NCI-H524 (cell line): ENCODE measurements at regions not wholly inside any gene's neighbourhood (a gene's known extent, or its start where the extent isn't known, plus 50 kb on each side); places are given as distances from the start of the nearest gene placed in this dataset.
A peak's percentile ranks its signal among the peaks of the same experiment; 100 is the strongest.
"Not testable (repeated sequence)": the region's sequence is repeated elsewhere in the genome, so short reads cannot be mapped to it uniquely, and the experiment has no call there.

Experiments
- DNase-seq, 2 experiments: peaks; one replicate each; lab custom pipeline; 2025; lab: John Stamatoyannopoulos, UW

DNA sequence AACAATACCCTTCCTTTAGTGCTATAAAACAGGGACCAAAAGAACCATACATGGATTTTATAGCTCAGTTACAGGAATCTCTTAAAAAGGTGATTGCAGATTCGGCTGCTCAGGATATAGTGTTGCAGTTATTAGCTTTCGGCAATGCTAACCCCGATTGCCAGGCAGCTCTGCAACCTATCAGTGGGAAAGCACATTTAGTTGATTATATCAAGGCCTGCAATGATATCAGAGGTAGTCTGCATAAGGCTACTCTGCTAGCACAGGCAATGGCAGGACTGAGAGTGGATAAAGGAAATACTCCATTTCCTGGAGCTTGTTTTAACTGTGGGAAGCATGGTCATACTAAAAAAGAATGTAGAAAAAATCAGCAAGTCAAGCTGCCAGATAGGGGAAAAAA, 327.7 kb downstream of the REEP3 start:
- DNase-seq, result not testable (repeated sequence)

DNA sequence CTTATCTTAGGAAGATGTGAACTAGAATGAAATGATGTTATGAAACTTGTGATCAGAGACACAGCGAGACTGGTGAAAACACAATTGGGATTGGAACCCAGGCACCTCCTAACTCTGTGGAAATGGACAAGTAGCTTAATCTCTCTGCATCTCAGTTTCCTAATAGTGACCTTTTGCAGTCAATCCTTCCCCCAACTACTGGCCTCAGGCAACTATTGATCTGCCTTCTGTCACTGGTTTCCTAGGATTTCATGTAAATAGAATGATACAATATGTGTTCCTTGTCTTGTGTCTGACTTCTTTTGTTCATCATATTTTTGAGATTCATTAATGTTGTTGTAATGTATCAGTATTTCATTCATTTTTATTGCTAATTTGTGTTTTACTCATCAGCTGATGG, 341.7 kb downstream of the REEP3 start:
- no peak for DNase-seq

DNA sequence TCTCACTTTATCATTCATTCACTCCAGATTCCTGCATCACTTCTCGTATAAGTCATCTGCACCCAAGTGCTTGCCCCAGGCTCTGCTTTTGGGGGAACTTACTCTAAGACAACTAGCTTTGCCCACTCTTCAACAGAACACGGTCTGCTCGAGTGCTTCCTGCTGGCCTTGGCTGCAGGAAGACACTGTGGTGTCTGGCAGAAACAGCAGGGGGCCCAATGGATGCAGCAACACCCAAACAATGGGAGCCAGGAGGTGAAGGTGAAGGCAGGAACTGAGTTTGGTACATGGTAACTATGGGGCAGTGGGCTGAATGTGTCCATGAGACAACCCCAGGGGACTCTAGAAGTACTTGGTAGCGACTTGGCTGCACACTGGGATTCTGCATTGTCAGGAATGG, 344.0 kb downstream of the REEP3 start:
- no peak for DNase-seq

GRCh38 chr10:63866075-63866746, 345.0 kb downstream of the REEP3 start:
- peak; percentile 22 to 58 for DNase-seq

- DNase-seq, result peak in 1 of 2 experiments; percentile 33
Observed at GRCh38 chr10:63866747-63867140, 345.5 kb downstream of the REEP3 start.

DNA sequence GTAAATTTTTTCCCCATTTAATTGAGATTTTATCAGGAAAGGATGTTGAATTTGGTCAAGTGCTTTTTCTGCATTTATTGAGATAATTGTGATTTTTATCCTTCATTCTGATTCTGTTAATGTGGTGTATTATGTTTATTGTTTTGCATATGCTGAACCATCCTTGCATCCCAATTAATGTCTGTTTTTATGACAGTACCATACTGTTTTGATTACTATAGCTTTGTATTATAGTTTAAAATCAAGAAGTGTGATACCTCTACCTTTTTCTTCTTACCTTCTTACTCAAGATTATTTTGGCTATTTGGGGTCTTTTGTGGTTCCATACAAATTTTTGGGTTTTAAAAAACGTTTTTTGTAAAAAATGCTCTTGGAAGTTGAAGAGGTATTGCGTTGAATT, 357.2 kb downstream of the REEP3 start:
- no peak for DNase-seq

GRCh38 chr10:63883861-63884260, 362.7 kb downstream of the REEP3 start:
- no peak for DNase-seq

DNA sequence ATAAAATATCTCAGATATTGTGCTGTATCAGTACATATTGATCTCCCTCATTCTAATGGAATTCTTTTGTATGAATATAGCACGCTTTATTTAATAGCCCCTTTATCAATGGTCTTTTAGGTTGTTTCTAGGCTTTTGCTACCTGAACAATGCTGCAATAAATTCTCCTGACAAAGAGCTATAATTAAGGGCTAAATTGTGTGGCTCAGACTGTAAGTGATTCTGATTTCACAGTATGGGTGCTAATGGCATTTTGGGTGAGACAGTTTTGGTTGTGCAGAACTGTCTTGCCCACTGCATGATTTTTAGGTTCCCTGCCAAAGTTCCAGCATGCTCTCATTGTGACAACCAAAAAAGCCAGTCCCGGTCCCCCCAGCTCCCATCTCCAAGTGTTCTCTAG, 363.2 kb downstream of the REEP3 start:
- no peak for DNase-seq

DNA sequence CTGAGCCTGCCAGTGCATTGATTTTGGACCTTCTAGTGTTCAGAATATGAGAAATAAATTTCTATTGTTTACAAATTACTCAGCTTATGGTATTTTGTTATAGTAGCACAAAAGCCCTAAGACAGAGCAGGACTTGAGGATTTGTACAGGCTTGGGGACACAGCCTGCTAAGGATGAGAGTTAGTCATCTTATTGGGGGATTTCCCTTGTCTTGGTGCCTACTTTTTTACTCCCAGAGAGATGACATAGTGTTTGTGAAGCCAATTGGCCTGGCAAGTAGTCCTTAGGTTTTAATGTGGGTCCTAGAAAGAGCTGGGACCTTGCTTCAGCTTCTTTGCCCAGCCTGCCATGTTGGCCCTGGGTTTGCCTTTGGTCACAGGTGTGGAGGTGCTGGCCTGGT, 364.0 kb downstream of the REEP3 start:
- DNase-seq, result no peak

DNA sequence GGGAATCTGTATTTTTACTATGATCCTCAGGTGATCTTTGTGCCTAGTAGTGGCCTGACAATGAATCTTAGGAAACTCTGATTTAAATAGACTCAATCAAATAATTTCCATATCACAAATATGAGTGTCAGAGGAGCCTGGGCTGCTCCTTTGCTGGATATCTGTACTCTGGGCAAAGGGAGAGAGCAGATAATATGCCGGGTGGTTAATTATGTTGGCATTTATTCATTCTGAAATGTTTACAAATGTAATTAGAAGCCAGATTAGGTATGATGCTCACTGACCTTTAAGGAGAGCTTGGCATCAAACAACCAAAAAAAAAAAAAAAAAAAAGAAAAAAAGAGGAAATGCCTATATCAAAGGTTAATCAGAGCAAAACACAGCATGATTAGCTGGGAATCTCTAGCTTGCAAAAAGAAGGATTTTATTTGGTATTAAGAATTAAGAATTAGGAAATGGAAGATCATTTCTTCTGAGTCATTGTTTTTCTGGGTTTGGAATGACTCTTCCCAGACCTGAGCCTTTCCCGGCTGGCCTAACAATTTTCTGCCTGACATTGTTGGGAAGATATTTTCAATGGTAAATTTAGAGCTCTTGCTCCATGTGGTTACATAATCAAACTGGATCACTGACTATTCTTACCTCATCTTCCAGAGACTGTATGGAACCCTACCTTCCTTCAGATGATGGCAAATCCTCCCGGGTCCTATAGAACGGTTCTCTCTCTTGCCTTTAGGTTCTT, 365.3 kb downstream of the REEP3 start:
- no peak for DNase-seq

GRCh38 chr10:63887023-63887589, 365.9 kb downstream of the REEP3 start:
- DNase-seq, result no peak

DNA sequence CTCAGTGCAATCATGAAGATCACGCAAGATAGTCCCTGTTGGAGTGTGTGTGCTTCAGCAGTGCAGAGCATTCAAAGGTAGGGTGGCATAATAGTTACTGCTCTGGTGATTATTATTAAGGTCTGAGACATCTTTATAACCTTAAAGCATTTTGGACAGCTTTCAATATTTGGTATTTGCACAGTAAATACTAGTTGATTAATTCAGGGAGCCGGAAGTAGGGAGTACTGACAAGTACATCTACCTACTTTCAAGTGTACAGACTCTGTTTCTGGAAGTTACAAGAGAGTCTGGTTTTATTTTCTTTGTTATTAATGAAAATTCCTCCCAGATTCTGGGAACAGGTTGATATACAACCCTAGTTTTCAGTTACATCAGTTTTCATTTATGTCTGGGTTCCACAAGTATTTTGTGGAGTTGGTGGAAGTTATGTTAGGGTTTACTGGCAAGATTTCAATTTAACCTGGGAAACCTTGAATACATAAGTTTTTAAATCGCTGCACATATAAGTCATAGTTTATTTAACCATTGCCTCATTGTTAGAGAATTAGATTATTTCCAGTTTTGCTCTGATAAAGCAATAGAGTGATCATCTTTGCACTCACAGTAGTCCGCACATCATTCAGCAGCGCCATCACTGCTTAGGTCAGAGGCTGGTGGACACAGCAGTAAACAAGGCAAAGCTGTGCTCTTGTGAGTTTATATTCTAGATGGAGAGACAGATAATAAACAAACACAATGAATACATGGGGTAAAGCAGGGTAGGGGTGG, 366.6 kb downstream of the REEP3 start:
- no peak for DNase-seq

- peak in 1 of 2 experiments; percentile 20 for DNase-seq
Observed at GRCh38 chr10:63889803-63890202, 368.6 kb downstream of the REEP3 start.

- DNase-seq, result no peak
Observed at GRCh38 chr10:63896992-63897391, 375.8 kb downstream of the REEP3 start.

GRCh38 chr10:63899673-63900300, 378.6 kb downstream of the REEP3 start:
- DNase-seq, result peak in 1 of 2 experiments; percentile 36

GRCh38 chr10:63901228-63901627, 380.0 kb downstream of the REEP3 start:
- DNase-seq, result no peak

GRCh38 chr10:63901881-63902280, 380.7 kb downstream of the REEP3 start:
- peak in 1 of 2 experiments; percentile 32 for DNase-seq

DNA sequence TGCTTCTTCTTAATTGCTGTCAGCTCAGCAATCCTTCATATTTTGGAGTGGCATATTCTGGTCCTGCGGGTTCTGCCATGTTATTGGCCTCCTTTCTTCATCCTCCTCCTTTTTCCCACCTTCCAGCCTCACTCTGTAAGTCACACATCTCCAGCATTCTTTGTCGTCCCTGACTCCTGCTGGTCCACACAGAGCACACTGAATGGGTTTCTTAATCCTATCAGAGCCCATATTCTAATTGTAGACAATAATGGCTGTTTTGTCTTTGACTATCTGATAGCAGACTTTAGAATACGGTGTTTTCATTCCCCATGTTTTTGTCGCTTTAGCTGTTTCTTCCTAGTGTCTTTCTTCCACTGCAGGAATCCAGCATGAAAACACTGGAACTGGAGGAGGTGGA, 389.6 kb downstream of the REEP3 start:
- DNase-seq, result no peak

GRCh38 chr10:63915240-63915639, 394.0 kb downstream of the REEP3 start:
- DNase-seq, result no peak

DNA sequence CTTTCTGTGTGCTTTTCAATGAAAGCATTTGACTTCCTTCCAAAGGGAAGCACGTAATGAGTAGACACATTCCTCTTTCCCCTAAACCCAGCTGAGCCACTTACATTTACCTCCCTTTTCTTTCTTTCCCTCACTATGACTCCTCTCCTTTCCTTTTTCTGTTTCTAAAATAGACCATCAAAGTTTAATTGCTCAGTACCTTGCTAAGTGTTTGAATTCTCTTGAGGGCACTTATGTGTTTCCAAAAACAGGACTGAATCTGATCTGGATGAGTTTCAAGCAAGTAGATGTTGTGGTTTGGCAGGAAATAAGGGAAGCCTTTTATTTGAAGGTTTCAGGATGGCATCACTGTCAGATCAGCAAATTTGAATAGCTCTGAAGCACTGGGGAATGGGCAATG, 396.2 kb downstream of the REEP3 start:
- DNase-seq, result no peak

DNA sequence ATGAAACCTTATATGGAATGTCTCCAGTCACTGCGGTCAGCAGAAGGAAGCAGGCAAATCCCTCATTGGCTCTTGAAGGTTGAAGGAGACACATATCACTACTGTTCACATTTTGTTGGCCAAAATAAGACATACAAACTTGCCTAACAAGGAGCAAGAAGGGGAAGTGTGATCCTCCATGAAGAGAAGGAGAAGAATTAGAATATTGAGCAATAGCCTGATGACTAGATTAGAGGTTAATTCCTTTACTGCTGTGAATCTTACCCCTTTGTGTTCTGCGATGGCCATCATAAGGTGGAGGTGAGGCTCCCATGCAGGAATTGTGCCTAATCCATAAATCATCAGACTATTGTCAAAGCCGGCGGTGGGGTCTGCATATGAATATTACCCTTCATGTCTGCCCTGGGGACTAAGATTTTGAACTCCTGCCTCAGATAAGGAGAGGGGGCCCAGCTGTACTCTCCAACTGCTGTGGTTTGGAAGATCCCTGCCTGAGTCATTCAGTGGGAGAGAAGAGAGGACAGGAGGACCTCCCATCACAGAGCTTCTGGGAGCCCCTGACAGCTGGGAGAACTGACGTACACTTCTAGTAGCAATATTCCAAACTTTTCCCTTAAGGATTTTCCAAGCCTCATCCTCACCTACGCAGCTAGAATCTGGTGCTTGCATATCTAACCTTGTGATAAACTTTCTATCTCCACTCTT, 398.5 kb downstream of the REEP3 start:
- DNase-seq, result peak; percentile 39 to 55
